PFSK-1 (cell line): ENCODE measurements at regions not wholly inside any gene's neighbourhood (a gene's known extent, or its start where the extent isn't known, plus 50 kb on each side); places are given as distances from the start of the nearest gene placed in this dataset.

Source experiments
- POLR2AphosphoS5 ChIP-seq: IDR thresholded peaks from 2 replicates; pipeline ENCODE4 v1.6.1; 2012; ENCODE audit warnings: low read depth, mild to moderate bottlenecking, control low read depth, low read length, moderate library complexity
- REST ChIP-seq, 2 experiments: IDR thresholded peaks; 2 replicates each; pipeline versions ENCODE4 v1.6.1 to v1.8.0; 2011 to 2012; ENCODE audit warnings: low read depth in 2 of 2, low read length in 2 of 2, control low read depth in 1 of 2, inconsistent platforms in 1 of 2, mild to moderate bottlenecking in 1 of 2, moderate library complexity in 1 of 2; ENCODE audit not compliant: insufficient read depth in 1 of 2
- SIN3A ChIP-seq: IDR thresholded peaks from 2 replicates; pipeline ENCODE4 v1.6.1; 2012; ENCODE audit warnings: mild to moderate bottlenecking, low read length, moderate library complexity, borderline replicate concordance; ENCODE audit not compliant: insufficient read depth
- TAF1 ChIP-seq: IDR thresholded peaks from 2 replicates; pipeline ENCODE4 v1.6.1; 2012; ENCODE audit warnings: low read length, control low read depth, borderline replicate concordance; ENCODE audit not compliant: insufficient read depth

GRCh38 chr22:49106096-49106841 is 721.4 kb downstream of the BRD1 start:
- no peak for TF ChIP-seq POLR2AphosphoS5
- TF ChIP-seq REST (IDR thresholded peaks at IDR 0.05; ENCODE audit: insufficient read depth in 1 of 2, low read depth in 2 of 2, low read length in 2 of 2) = no peak
- TF ChIP-seq SIN3A = no peak
- no peak for TF ChIP-seq TAF1
